NCI-H1694 (cell line): ENCODE measurements at regions not wholly inside any gene's neighbourhood (a gene's known extent, or its start where the extent isn't known, plus 50 kb on each side); places are given as distances from the start of the nearest gene placed in this dataset.

ENCODE experiments used
- DNase-seq: peaks from one replicate; lab custom pipeline; 2025; lab: John Stamatoyannopoulos, UW

GRCh38 chr12:115700896-115701465, 576.5 kb downstream of the MED13L start:
- no peak for DNase-seq

- DNase-seq, result no peak
Observed at GRCh38 chr12:115700081-115700480, 577.4 kb downstream of the MED13L start.

GRCh38 chr12:115698257-115698656, 579.2 kb downstream of the MED13L start:
- DNase-seq, result no peak

- DNase-seq, result no peak
Observed at GRCh38 chr12:115697340-115697739, 580.2 kb downstream of the MED13L start.

GRCh38 chr12:115694564-115694963, 582.9 kb downstream of the MED13L start:
- DNase-seq, result no peak

GRCh38 chr12:115693970-115694369, 583.5 kb downstream of the MED13L start:
- DNase-seq, result no peak

- no peak for DNase-seq
Observed at GRCh38 chr12:115691123-115691522, 586.4 kb downstream of the MED13L start.

- no peak for DNase-seq
Observed at GRCh38 chr12:115687094-115687493, 590.4 kb downstream of the MED13L start.

GRCh38 chr12:115683240-115683780, 594.2 kb downstream of the MED13L start:
- DNase-seq, result no peak

- no peak for DNase-seq
Observed at GRCh38 chr12:115680967-115681366, 596.5 kb downstream of the MED13L start.

GRCh38 chr12:115672506-115673080, 604.9 kb downstream of the MED13L start:
- DNase-seq, result no peak

- DNase-seq, result no peak
Observed at GRCh38 chr12:115672086-115672485, 605.4 kb downstream of the MED13L start.

GRCh38 chr12:115670869-115671268, 606.6 kb downstream of the MED13L start:
- no peak for DNase-seq

- DNase-seq, result no peak
Observed at GRCh38 chr12:115667116-115667515, 610.4 kb downstream of the MED13L start.

- no peak for DNase-seq
Observed at GRCh38 chr12:115666168-115666567, 611.3 kb downstream of the MED13L start.

- no peak for DNase-seq
Observed at GRCh38 chr12:115661112-115661511, 616.4 kb downstream of the MED13L start.

GRCh38 chr12:115660211-115660805, 617.2 kb downstream of the MED13L start:
- DNase-seq, result no peak

- no peak for DNase-seq
Observed at GRCh38 chr12:115659422-115659821, 618.1 kb downstream of the MED13L start.

- DNase-seq, result no peak
Observed at GRCh38 chr12:115657081-115658013, 620.1 kb downstream of the MED13L start.

GRCh38 chr12:115650026-115650425, 627.5 kb downstream of the MED13L start:
- DNase-seq, result no peak

GRCh38 chr12:115648463-115648862, 629.0 kb downstream of the MED13L start:
- DNase-seq, result no peak

- no peak for DNase-seq
Observed at GRCh38 chr12:115646210-115646609, 631.3 kb downstream of the MED13L start.
